Inflammatory macrophage (primary cell): ENCODE measurements at regions not wholly inside any gene's neighbourhood (a gene's known extent, or its start where the extent isn't known, plus 50 kb on each side); places are given as distances from the start of the nearest gene placed in this dataset.

Experiments used
- DNase-seq, 2 donors: peaks; one replicate each; pipeline ENCODE4 v3.0.0-alpha.2; 2020 to 2022

GRCh38 chr2:199707593-199708185 lies 143.3 kb downstream of the FTCDNL1 start:
- no peak for DNase-seq

GRCh38 chr2:199705538-199705937 lies 145.5 kb downstream of the FTCDNL1 start:
- no peak for DNase-seq

- DNase-seq: peak; percentile 64 to 71
Measured at GRCh38 chr2:199704358-199705238, 146.4 kb downstream of the FTCDNL1 start.

GRCh38 chr2:199703199-199703598 lies 147.8 kb downstream of the FTCDNL1 start:
- no peak for DNase-seq

- no peak for DNase-seq
Measured at GRCh38 chr2:199697469-199697868, 153.5 kb downstream of the FTCDNL1 start.

- no peak for DNase-seq
Measured at GRCh38 chr2:199696048-199696447, 154.9 kb downstream of the FTCDNL1 start.

- DNase-seq: no peak
Measured at GRCh38 chr2:199693861-199694260, 157.1 kb downstream of the FTCDNL1 start.

GRCh38 chr2:199692489-199692888 lies 158.5 kb downstream of the FTCDNL1 start:
- no peak for DNase-seq

GRCh38 chr2:199690225-199690624 lies 160.8 kb downstream of the FTCDNL1 start:
- DNase-seq: no peak

- DNase-seq: no peak
Measured at GRCh38 chr2:199685669-199686068, 165.3 kb downstream of the FTCDNL1 start.

GRCh38 chr2:199684832-199685231 lies 166.2 kb downstream of the FTCDNL1 start:
- DNase-seq: no peak

- no peak for DNase-seq
Measured at GRCh38 chr2:199684168-199684567, 166.8 kb downstream of the FTCDNL1 start.

GRCh38 chr2:199682001-199682400 lies 169.0 kb downstream of the FTCDNL1 start:
- no peak for DNase-seq

- DNase-seq: no peak
Measured at GRCh38 chr2:199680482-199680881, 170.5 kb downstream of the FTCDNL1 start.

GRCh38 chr2:199679883-199680282 lies 171.1 kb downstream of the FTCDNL1 start:
- DNase-seq: no peak

- DNase-seq: no peak
Measured at GRCh38 chr2:199677881-199678280, 173.1 kb downstream of the FTCDNL1 start.

- no peak for DNase-seq
Measured at GRCh38 chr2:199668645-199669044, 182.3 kb downstream of the FTCDNL1 start.

- peak; percentile 23 to 36 for DNase-seq
Measured at GRCh38 chr2:199663157-199663556, 187.8 kb downstream of the FTCDNL1 start.

GRCh38 chr2:199662255-199662654 lies 188.7 kb downstream of the FTCDNL1 start:
- no peak for DNase-seq

- DNase-seq: no peak
Measured at GRCh38 chr2:199660167-199660566, 190.8 kb downstream of the FTCDNL1 start.

GRCh38 chr2:199659207-199659606 lies 191.8 kb downstream of the FTCDNL1 start:
- DNase-seq: peak in 1 of 2 donors; percentile 2

GRCh38 chr2:199646439-199646838 lies 188.7 kb upstream of the SATB2 start:
- no peak for DNase-seq

- no peak for DNase-seq
Measured at GRCh38 chr2:199631129-199631528, 173.4 kb upstream of the SATB2 start.

GRCh38 chr2:199629301-199629700 lies 171.6 kb upstream of the SATB2 start:
- DNase-seq: no peak
